ENCODE measurements at regions not wholly inside any gene's neighbourhood (a gene's known extent, or its start where the extent isn't known, plus 50 kb on each side); places are given as distances from the start of the nearest gene placed in this dataset.

DNA sequence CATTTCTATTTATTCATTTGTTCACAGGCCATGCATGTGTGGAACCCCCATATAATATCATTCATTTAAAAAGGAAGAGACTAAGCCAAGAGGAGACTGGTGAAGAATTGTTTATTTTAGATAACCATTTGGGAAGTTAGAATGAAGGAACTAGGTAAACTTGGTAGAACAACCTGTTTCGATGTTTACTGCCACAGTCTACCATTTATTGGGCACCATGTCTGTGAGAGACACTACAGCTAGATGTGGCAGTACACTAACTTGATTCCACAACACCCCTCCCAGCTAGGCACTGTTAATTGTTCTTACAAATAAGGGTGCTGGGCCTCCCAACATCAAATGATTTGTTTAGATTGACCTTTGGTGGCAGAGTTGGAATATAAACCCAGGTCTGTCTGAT, 592.4 kb downstream of the EPM2A start:
- TF ChIP-seq DPF2 (CRISPR knock-in tag; IDR thresholded peaks at IDR 0.05; ENCODE audit: borderline replicate concordance, low read depth) (no peak), SP1 (IDR thresholded peaks at IDR 0.05) (no peak), SP1 (CRISPR knock-in tag; IDR thresholded peaks at IDR 0.05) (no peak), GABPA (IDR thresholded peaks at IDR 0.05; ENCODE audit: low read depth, low read length) (no peak), GABPA (CRISPR knock-in tag; IDR thresholded peaks at IDR 0.05; ENCODE audit: low read depth) (no peak), ZNF639 (CRISPR knock-in tag; conservative IDR thresholded peaks at IDR 0.05) (no peak), MYC (CRISPR knock-in tag; IDR thresholded peaks at IDR 0.05; ENCODE audit: borderline replicate concordance) (no peak), ZNF296 (CRISPR knock-in tag; conservative IDR thresholded peaks at IDR 0.05) (no peak), CBX1 (IDR thresholded peaks at IDR 0.05; ENCODE audit: low read depth) (no peak), ZHX2 (IDR thresholded peaks at IDR 0.05; ENCODE audit: low read depth) (no peak), ZHX2 (CRISPR knock-in tag; IDR thresholded peaks at IDR 0.05; ENCODE audit: borderline replicate concordance) (no peak), ERF (CRISPR knock-in tag; IDR thresholded peaks at IDR 0.05) (no peak), CTCF (CRISPR knock-in tag; IDR thresholded peaks at IDR 0.05) (no peak)
- TF ChIP-seq, protein P1, sequence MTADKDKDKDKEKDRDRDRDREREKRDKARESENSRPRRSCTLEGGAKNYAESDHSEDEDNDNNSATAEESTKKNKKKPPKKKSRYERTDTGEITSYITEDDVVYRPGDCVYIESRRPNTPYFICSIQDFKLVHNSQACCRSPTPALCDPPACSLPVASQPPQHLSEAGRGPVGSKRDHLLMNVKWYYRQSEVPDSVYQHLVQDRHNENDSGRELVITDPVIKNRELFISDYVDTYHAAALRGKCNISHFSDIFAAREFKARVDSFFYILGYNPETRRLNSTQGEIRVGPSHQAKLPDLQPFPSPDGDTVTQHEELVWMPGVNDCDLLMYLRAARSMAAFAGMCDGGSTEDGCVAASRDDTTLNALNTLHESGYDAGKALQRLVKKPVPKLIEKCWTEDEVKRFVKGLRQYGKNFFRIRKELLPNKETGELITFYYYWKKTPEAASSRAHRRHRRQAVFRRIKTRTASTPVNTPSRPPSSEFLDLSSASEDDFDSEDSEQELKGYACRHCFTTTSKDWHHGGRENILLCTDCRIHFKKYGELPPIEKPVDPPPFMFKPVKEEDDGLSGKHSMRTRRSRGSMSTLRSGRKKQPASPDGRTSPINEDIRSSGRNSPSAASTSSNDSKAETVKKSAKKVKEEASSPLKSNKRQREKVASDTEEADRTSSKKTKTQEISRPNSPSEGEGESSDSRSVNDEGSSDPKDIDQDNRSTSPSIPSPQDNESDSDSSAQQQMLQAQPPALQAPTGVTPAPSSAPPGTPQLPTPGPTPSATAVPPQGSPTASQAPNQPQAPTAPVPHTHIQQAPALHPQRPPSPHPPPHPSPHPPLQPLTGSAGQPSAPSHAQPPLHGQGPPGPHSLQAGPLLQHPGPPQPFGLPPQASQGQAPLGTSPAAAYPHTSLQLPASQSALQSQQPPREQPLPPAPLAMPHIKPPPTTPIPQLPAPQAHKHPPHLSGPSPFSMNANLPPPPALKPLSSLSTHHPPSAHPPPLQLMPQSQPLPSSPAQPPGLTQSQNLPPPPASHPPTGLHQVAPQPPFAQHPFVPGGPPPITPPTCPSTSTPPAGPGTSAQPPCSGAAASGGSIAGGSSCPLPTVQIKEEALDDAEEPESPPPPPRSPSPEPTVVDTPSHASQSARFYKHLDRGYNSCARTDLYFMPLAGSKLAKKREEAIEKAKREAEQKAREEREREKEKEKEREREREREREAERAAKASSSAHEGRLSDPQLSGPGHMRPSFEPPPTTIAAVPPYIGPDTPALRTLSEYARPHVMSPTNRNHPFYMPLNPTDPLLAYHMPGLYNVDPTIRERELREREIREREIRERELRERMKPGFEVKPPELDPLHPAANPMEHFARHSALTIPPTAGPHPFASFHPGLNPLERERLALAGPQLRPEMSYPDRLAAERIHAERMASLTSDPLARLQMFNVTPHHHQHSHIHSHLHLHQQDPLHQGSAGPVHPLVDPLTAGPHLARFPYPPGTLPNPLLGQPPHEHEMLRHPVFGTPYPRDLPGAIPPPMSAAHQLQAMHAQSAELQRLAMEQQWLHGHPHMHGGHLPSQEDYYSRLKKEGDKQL (CRISPR knock-in tag; IDR thresholded peaks at IDR 0.05; ENCODE audit: low read depth): no peak
- TF ChIP-seq, protein P2, sequence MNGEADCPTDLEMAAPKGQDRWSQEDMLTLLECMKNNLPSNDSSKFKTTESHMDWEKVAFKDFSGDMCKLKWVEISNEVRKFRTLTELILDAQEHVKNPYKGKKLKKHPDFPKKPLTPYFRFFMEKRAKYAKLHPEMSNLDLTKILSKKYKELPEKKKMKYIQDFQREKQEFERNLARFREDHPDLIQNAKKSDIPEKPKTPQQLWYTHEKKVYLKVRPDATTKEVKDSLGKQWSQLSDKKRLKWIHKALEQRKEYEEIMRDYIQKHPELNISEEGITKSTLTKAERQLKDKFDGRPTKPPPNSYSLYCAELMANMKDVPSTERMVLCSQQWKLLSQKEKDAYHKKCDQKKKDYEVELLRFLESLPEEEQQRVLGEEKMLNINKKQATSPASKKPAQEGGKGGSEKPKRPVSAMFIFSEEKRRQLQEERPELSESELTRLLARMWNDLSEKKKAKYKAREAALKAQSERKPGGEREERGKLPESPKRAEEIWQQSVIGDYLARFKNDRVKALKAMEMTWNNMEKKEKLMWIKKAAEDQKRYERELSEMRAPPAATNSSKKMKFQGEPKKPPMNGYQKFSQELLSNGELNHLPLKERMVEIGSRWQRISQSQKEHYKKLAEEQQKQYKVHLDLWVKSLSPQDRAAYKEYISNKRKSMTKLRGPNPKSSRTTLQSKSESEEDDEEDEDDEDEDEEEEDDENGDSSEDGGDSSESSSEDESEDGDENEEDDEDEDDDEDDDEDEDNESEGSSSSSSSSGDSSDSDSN (CRISPR knock-in tag; IDR thresholded peaks at IDR 0.05): no peak

All from HepG2 (cell line).